GM23338 (cell line): ENCODE measurements at regions not wholly inside any gene's neighbourhood (a gene's known extent, or its start where the extent isn't known, plus 50 kb on each side); places are given as distances from the start of the nearest gene placed in this dataset.

ENCODE experiments used
- CREB1 ChIP-seq: fragments of 250-450 bp; sonication (Bioruptor Pico); IDR thresholded peaks from 2 replicates; pipeline ENCODE4 v1.5.0; 2020; ENCODE audit warnings: low read depth, mild to moderate bottlenecking, moderate library complexity
- CTCF ChIP-seq, 2 experiments: fragments of 200-600 bp in 1 of 2; sonication (generic) in 1 of 2; conservative IDR thresholded peaks; 2 replicates each; pipeline versions ENCODE4 v1.5.1 to v1.6.1; 2016 to 2017; ENCODE audit warnings: antibody characterized with exemption in 2 of 2, low read depth in 2 of 2, mild to moderate bottlenecking in 2 of 2, moderate library complexity in 1 of 2
- EZH2 ChIP-seq: fragments of 200-600 bp; sonication (generic); IDR thresholded peaks from one replicate; pipeline ENCODE4 v1.8.0; 2017; ENCODE audit warnings: antibody characterized with exemption, mild to moderate bottlenecking, low read depth; ENCODE audit not compliant: unreplicated experiment
- EZH2phosphoT487 ChIP-seq: fragments of 200-600 bp; sonication (generic); IDR thresholded peaks from one replicate; pipeline ENCODE4 v1.8.1; 2018; ENCODE audit warnings: antibody characterized with exemption; ENCODE audit not compliant: unreplicated experiment
- POLR2AphosphoS5 ChIP-seq: IDR thresholded peaks from 2 replicates; pipeline ENCODE4 v1.6.1; 2016; ENCODE audit warnings: antibody characterized with exemption, low read depth
- REST ChIP-seq: IDR thresholded peaks from one replicate; pipeline ENCODE4 v1.6.1; 2018; ENCODE audit warnings: antibody characterized with exemption; ENCODE audit not compliant: unreplicated experiment
- ZNF331 ChIP-seq: fragments of 250-450 bp; sonication (Bioruptor Pico); IDR thresholded peaks from 2 replicates; pipeline ENCODE4 v1.5.0; 2020; ENCODE audit warnings: low read depth, mild to moderate bottlenecking, moderate library complexity
- TF ChIP-seq, protein P1 (sequence below): IDR thresholded peaks from 2 replicates; pipeline ENCODE4 v1.6.1; 2016; ENCODE audit warnings: antibody characterized with exemption

DNA sequence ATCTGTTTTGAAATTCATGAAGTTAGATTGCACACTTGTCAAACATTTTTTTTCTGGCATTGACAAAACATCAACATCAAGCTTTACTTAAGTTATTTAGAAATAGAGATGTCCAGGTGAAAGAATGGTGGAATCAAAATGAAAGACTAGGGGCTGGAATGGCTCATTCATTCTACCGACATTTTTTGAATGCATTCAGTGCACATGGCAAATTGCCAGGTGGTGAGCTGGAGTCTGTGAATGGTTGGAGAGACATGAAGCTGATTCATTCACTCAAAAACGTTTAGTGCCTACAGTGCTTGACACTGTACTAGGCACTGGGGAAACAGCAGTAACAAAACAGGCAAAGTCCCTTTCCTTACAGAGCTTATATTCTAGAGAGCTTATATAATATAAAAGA, 292.4 kb downstream of the PPP1R2C start:
- TF ChIP-seq CTCF (conservative IDR thresholded peaks at IDR 0.05; ENCODE audit: low read depth in 2 of 2), result no peak
- no peak for TF ChIP-seq POLR2AphosphoS5
- no peak for TF ChIP-seq REST
- TF ChIP-seq EZH2, result no peak
- TF ChIP-seq EZH2phosphoT487, result no peak
- TF ChIP-seq CREB1 (CRISPR knock-in tag), result no peak
- TF ChIP-seq, protein P1, sequence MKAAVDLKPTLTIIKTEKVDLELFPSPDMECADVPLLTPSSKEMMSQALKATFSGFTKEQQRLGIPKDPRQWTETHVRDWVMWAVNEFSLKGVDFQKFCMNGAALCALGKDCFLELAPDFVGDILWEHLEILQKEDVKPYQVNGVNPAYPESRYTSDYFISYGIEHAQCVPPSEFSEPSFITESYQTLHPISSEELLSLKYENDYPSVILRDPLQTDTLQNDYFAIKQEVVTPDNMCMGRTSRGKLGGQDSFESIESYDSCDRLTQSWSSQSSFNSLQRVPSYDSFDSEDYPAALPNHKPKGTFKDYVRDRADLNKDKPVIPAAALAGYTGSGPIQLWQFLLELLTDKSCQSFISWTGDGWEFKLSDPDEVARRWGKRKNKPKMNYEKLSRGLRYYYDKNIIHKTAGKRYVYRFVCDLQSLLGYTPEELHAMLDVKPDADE, result no peak
- no peak for TF ChIP-seq ZNF331 (CRISPR knock-in tag)
